GM23338 (cell line): ENCODE measurements at regions not wholly inside any gene's neighbourhood (a gene's known extent, or its start where the extent isn't known, plus 50 kb on each side); places are given as distances from the start of the nearest gene placed in this dataset.
A peak's percentile ranks its signal among the peaks of the same experiment; 100 is the strongest.

Source experiments
- ATAC-seq: fragments of 200-7000 bp; cut with Tn5 transposase; 3 replicates; pipeline ENCODE4 v1.9.1; 2020
- DNase-seq: peaks from one replicate; pipeline ENCODE4 v3.0.0-alpha.2; 2015; ENCODE audit warnings: low spot score
- H2AFZ ChIP-seq: fragments of 200-600 bp; sonication (generic); 2 replicates; pipeline ENCODE4 v1.8.0; 2016; ENCODE audit warnings: antibody characterized with exemption, mild to moderate bottlenecking, moderate library complexity
- H3F3A ChIP-seq: fragments of 200-600 bp; sonication (generic); replicated peaks from 2 replicates; pipeline ENCODE4 v1.8.0; 2017; ENCODE audit warnings: antibody characterized with exemption, mixed run types, low read depth
- H3K27ac ChIP-seq: fragments of 200-600 bp; sonication (generic); 2 replicates; pipeline ENCODE4 v1.6.1; 2016; ENCODE audit warnings: low read depth
- H3K27me3 ChIP-seq: fragments of 200-600 bp; sonication (generic); 2 replicates; pipeline ENCODE4 v1.8.0; 2016; ENCODE audit warnings: mild to moderate bottlenecking, mixed run types, moderate library complexity; ENCODE audit not compliant: insufficient read depth
- H3K36me3 ChIP-seq: fragments of 200-600 bp; sonication (generic); 2 replicates; pipeline ENCODE4 v1.8.0; 2016; ENCODE audit warnings: mild to moderate bottlenecking; ENCODE audit not compliant: insufficient read depth
- H3K4me1 ChIP-seq: fragments of 200-600 bp; sonication (generic); 2 replicates; pipeline ENCODE4 v1.8.0; 2016; ENCODE audit warnings: mild to moderate bottlenecking, moderate library complexity; ENCODE audit not compliant: insufficient read depth
- H3K4me2 ChIP-seq: fragments of 200-600 bp; sonication (generic); 2 replicates; pipeline ENCODE4 v1.7.1; 2017; ENCODE audit warnings: mixed run types
- H3K4me3 ChIP-seq: fragments of 200-600 bp; sonication (generic); 2 replicates; pipeline ENCODE4 v1.6.1; 2016; ENCODE audit warnings: mixed run types
- H3K79me2 ChIP-seq: fragments of 200-600 bp; sonication (generic); replicated peaks from 2 replicates; pipeline ENCODE4 v1.8.0; 2017; ENCODE audit warnings: mild to moderate bottlenecking; ENCODE audit not compliant: insufficient read depth
- H3K9me2 ChIP-seq: fragments of 200-600 bp; sonication (generic); 2 replicates; pipeline ENCODE4 v1.8.0; 2017; ENCODE audit not compliant: insufficient read depth
- H4K20me1 ChIP-seq: fragments of 200-600 bp; sonication (generic); replicated peaks from 2 replicates; pipeline ENCODE4 v1.8.0; 2017; ENCODE audit warnings: mild to moderate bottlenecking; ENCODE audit not compliant: insufficient read depth
- H3K27ac Mint-ChIP-seq: 2 replicates; pipeline ENCODE4 v1.8.0; 2020; ENCODE audit warnings: inconsistent platforms, mild to moderate bottlenecking, moderate library complexity, mixed read lengths
- H3K27me3 Mint-ChIP-seq: 3 replicates; pipeline ENCODE4 v1.8.0; 2022; ENCODE audit warnings: low read depth, mild to moderate bottlenecking, moderate library complexity, mixed read lengths, inconsistent platforms; ENCODE audit not compliant: insufficient read depth, poor library complexity
- H3K36me3 Mint-ChIP-seq: 3 replicates; pipeline ENCODE4 v1.8.0; 2021; ENCODE audit warnings: low read depth, mild to moderate bottlenecking, inconsistent platforms, moderate library complexity, mixed read lengths
- H3K4me1 Mint-ChIP-seq: 3 replicates; pipeline ENCODE4 v1.8.0; 2020; ENCODE audit warnings: mild to moderate bottlenecking, inconsistent platforms, mixed read lengths
- H3K4me3 Mint-ChIP-seq: 3 replicates; pipeline ENCODE4 v1.8.0; 2021; ENCODE audit warnings: moderate library complexity, mild to moderate bottlenecking, inconsistent platforms, mixed read lengths
- H3K9me3 Mint-ChIP-seq: 3 replicates; pipeline ENCODE4 v1.8.0; 2020; ENCODE audit warnings: moderate library complexity, mild to moderate bottlenecking, inconsistent platforms, mixed read lengths
- CREB1 ChIP-seq: fragments of 250-450 bp; sonication (Bioruptor Pico); IDR thresholded peaks from 2 replicates; pipeline ENCODE4 v1.5.0; 2020; ENCODE audit warnings: low read depth, mild to moderate bottlenecking, moderate library complexity
- CTCF ChIP-seq, 2 experiments: fragments of 200-600 bp in 1 of 2; sonication (generic) in 1 of 2; conservative IDR thresholded peaks; 2 replicates each; pipeline versions ENCODE4 v1.5.1 to v1.6.1; 2016 to 2017; ENCODE audit warnings: antibody characterized with exemption in 2 of 2, low read depth in 2 of 2, mild to moderate bottlenecking in 2 of 2, moderate library complexity in 1 of 2
- ETS1 ChIP-seq: IDR thresholded peaks from 2 replicates; pipeline ENCODE4 v1.6.1; 2016; ENCODE audit warnings: antibody characterized with exemption
- EZH2 ChIP-seq: fragments of 200-600 bp; sonication (generic); IDR thresholded peaks from one replicate; pipeline ENCODE4 v1.8.0; 2017; ENCODE audit warnings: antibody characterized with exemption, mild to moderate bottlenecking, low read depth; ENCODE audit not compliant: unreplicated experiment
- EZH2phosphoT487 ChIP-seq: fragments of 200-600 bp; sonication (generic); IDR thresholded peaks from one replicate; pipeline ENCODE4 v1.8.1; 2018; ENCODE audit warnings: antibody characterized with exemption; ENCODE audit not compliant: unreplicated experiment
- JUNB ChIP-seq: IDR thresholded peaks from one replicate; pipeline ENCODE4 v1.6.1; 2016; ENCODE audit warnings: antibody characterized with exemption; ENCODE audit not compliant: unreplicated experiment
- NANOG ChIP-seq: IDR thresholded peaks from 2 replicates; pipeline ENCODE4 v1.6.1; 2016; ENCODE audit warnings: antibody characterized with exemption, borderline replicate concordance
- POLR2AphosphoS5 ChIP-seq: IDR thresholded peaks from 2 replicates; pipeline ENCODE4 v1.6.1; 2016; ENCODE audit warnings: antibody characterized with exemption, low read depth
- REST ChIP-seq: IDR thresholded peaks from one replicate; pipeline ENCODE4 v1.6.1; 2018; ENCODE audit warnings: antibody characterized with exemption; ENCODE audit not compliant: unreplicated experiment
- STAT1 ChIP-seq: IDR thresholded peaks from one replicate; pipeline ENCODE4 v1.6.1; 2016; ENCODE audit warnings: antibody characterized with exemption; ENCODE audit not compliant: unreplicated experiment
- ZNF114 ChIP-seq: fragments of 250-450 bp; sonication (Bioruptor Pico); IDR thresholded peaks from 2 replicates; pipeline ENCODE4 v1.5.0; 2020; ENCODE audit warnings: mild to moderate bottlenecking, moderate library complexity
- ZNF331 ChIP-seq: fragments of 250-450 bp; sonication (Bioruptor Pico); IDR thresholded peaks from 2 replicates; pipeline ENCODE4 v1.5.0; 2020; ENCODE audit warnings: low read depth, mild to moderate bottlenecking, moderate library complexity
- ZNF462 ChIP-seq: fragments of 250-450 bp; sonication (Bioruptor Pico); IDR thresholded peaks from 2 replicates; pipeline ENCODE4 v1.5.0; 2020; ENCODE audit warnings: mild to moderate bottlenecking, moderate library complexity

DNA sequence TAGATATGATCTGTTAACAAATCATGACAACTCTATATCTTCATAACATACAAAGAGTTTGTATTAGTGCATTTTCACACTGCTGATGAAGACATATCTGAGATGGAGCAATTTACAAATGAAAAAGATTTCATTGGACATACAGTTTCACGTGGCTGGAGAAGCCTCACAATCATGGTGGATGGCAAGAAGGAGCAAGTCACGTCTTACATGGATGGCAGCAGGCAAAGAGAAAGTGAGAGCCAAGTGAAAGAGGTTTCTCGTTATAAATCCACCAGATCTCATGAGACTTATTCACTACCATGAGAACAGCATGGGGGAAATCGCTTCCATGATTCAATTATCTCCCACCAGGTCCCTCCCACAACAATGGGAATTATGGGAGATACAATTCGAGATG lies 157.6 kb downstream of the DUSP6 start:
- TF ChIP-seq POLR2AphosphoS5 (no peak), ZNF462 (CRISPR knock-in tag) (no peak), STAT1 (no peak), ZNF331 (no peak), JUNB (no peak), NANOG (no peak), EZH2 (no peak), CREB1 (CRISPR knock-in tag) (no peak), ETS1 (no peak), REST (no peak), EZH2phosphoT487 (no peak), CTCF (conservative IDR thresholded peaks at IDR 0.05; ENCODE audit: low read depth in 2 of 2) (no peak), ZNF114 (no peak)
- Mint-ChIP-seq H3K9me3 (no peaks in the 10 kb centered on the region; the same call in 2 of the 3 replicates), H3K27ac (no peak overlapping the region), H3K4me3 (no peak overlapping the region), H3K36me3 (no peaks in the 10 kb centered on the region), H3K27me3 (no peaks in the 10 kb centered on the region), H3K4me1 (no peaks in the 10 kb centered on the region)
- DNase-seq (no peak), ATAC-seq (no peak)
- Histone ChIP-seq H3F3A (no peaks in the 10 kb centered on the region), H3K9me2 (peaks cover 3% of the 10 kb centered on the region; the same call in 1 of the 2 replicates), H3K36me3 (no peaks in the 10 kb centered on the region), H3K27me3 (no peaks in the 10 kb centered on the region), H3K27ac (no peak overlapping the region), H2AFZ (0 out of 2 replicates have a peak overlapping the region, but pooled peaks have one; percentile 66), H3K79me2 (no peaks in the 10 kb centered on the region), H3K4me3 (no peak overlapping the region), H3K4me1 (no peaks in the 10 kb centered on the region), H3K4me2 (no peak overlapping the region), H4K20me1 (no peaks in the 10 kb centered on the region)
